ENCODE measurements at regions not wholly inside any gene's neighbourhood (a gene's known extent, or its start where the extent isn't known, plus 50 kb on each side); places are given as distances from the start of the nearest gene placed in this dataset.

GRCh38 chr15:47506329-47507100 lies 210.8 kb upstream of the SEMA6D start:
- no peak for DNase-seq (ENCODE audit: low spot score)

- DNase-seq (ENCODE audit: low spot score) = no peak
Measured at GRCh38 chr15:47507221-47507985, 209.9 kb upstream of the SEMA6D start.

DNA sequence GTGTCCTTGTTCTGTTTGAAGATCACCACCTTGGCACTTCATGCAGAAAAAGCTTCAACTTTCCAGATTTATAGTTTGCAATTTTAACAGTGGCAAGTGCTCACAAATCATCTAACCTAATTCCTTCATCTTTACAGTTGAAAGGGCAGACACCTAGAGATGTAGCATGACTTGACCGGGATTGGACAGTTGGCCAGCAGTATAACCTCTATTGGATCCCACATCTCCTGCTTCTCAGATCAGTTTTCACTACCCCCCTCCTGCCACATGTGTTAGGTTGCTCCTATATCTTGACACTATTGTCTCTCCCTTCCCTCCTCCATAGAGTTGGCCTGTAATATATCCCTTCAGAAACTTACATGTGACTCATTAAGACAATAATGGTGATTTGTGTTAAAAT lies 206.0 kb upstream of the SEMA6D start:
- DNase-seq (ENCODE audit: low spot score) = no peak

DNA sequence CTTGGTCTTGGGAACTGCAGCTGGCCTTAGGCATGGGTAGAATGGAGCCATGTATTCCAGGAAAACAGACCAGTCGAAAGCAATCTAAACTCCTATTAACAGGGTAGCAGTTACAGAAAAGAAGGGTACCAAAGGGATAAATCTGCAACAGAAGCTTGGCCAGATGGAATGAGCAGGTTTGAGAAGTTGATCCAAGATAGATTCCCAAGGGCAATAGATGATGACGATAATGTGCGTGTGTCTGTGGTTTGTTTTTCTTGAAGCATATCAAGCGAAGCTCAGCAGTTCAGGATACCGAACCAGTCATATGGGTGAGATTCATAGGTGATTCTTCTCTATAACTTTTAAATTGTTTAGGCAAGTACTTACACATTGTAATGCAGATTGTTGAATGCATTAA lies 203.8 kb upstream of the SEMA6D start:
- no peak for DNase-seq (ENCODE audit: low spot score)

DNA sequence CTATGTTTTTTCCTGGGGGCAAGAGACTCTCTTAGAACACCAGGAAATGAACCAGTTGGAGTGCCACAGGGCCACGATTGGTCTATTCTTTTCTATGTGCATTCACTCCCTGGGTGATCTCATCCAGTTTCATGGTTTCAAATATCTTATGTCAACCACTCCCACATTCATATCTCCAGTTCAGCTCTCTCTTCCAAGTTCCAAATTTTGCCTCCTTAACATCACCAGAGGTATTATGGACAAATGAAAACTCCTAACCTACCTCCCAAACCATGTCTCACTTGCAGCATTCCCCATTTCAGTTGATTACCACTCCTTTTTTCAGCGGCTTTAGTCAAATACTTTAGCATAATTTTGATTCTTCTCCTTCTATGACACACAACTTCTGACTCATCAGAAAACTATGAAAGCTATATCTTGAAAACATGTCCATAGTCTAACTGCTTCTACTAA lies 203.1 kb upstream of the SEMA6D start:
- DNase-seq (ENCODE audit: low spot score) = peak; percentile 15

DNA sequence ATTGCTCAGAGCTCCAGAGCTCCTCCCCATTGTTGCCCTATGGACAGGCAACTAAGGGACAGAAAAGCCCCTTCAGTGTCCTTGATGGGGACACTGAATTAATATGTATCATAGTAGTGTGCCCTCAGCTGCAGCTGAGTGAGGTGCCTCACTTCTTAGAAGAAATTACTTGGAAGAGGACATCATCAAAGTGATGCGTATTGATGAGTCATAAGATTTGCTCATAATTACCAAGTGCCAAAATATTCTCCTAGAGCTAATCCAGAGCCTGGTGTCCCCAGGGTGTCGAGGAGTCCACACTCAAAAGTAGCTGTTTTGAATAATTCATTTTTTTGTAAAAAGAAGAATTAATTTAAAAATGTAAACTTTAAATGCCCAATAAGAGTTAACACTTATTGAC lies 200.7 kb upstream of the SEMA6D start:
- no peak for DNase-seq (ENCODE audit: low spot score)

GRCh38 chr15:47516972-47517371 lies 200.3 kb upstream of the SEMA6D start:
- DNase-seq (ENCODE audit: low spot score) = no peak

- DNase-seq (ENCODE audit: low spot score) = no peak
Measured at GRCh38 chr15:47517737-47518136, 199.6 kb upstream of the SEMA6D start.

DNA sequence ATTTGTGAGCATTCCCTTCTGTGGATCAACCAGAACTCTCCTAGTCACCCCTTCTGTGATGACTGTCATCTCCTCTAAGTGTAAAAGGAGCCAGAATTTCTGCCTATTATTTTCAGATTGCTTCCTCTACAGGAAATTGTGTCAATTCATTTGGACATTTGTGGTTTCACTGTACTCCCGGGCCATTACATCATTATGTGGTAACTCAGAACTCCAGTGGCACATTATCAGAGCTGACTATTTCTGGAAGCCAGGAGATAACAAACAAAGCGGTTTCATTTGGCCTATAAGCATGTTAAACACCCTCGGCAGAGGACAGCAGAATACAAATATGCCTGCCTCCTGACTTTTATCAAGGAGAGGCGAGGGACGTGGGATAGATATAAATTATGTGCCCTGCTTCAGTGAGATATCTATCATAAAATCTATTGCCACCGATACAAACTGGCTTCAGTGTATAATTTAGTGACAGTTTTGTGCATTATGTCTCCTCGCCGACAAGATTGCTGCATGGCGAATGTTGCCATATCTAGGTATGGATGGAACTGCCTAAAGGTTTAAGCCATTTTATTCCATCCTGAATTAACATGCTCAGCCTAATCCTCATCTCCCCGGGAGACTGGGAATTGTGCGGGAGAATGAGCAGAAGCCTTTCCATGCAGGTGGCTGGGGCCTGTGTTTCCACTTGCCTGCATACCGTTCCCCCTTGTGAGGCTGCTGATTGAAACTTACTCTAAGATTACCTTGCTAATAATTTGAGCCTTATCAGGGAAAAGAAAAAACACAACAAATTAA lies 193.4 kb upstream of the SEMA6D start:
- DNase-seq (ENCODE audit: low spot score) = peak; percentile 34

GRCh38 chr15:47529241-47529640 lies 188.1 kb upstream of the SEMA6D start:
- DNase-seq (ENCODE audit: low spot score) = no peak

DNA sequence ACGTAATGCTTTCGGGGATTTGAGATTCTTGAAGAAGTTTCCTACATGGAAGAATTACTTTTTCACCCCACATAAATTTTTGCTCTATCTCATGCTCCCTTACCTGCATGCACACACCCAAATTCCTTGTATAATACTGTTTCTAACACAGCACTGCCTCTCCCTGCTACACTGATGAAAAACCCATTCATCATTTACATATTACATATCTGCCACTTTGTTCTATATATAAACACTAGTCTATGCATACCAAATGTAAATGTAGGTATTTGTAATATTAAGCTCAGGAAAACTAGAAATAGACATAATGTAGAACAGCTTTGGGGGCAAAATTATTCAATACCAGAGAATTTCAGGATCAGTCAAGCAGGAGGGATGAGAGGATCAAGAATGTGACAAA lies 182.6 kb upstream of the SEMA6D start:
- DNase-seq (ENCODE audit: low spot score) = no peak

GRCh38 chr15:47541562-47541961 lies 175.7 kb upstream of the SEMA6D start:
- DNase-seq (ENCODE audit: low spot score) = no peak

DNA sequence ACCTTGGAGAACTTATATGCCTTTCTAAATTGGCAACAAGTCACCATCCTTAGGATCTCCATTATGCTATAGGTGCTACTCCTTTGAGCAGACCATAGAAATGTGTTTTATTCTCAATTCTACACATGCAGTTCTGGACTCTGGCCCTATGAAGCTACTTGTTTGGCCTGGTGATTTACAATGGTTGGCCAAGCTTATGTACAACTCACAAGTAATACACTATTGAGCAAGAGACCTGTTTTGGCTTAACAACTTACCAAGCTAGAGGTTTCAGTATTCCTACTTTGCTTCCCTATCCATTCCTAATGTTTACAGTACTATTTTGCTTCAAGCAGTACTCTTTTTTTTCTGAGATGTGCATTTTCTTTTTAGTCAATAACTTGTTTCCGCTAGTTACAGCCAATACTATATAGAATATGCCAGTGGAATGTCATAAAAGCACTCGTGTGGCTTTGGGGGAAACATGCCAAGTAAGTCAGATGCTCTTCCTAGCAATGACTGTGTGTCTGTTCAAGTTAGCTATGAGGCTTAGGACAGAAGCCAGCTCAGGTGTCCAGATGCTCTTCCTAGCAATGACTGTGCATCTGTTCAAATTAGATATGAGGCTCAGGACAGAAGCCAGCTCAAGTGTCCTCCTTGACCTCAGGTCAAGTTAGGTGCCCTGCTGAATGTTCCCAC lies 174.9 kb upstream of the SEMA6D start:
- DNase-seq (ENCODE audit: low spot score) = no peak

DNA sequence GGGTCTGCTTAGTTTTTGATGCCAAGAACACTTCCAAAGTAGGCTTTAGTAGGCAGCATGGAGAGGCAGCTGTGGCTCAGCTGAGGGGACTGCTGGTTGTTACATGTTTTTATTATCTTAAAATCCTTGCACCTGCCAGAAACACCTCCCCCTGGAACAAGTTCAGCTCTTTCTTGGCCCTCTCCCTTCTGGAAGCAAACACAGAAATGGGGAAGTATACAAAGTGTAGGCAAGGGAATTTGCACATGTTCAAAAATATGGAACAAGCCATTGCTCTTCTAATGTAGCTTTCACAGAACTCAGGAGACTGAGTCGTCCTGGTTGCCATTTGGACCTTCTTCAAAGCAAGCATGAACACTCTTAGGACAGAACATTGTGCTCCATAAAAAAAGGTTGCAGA lies 169.1 kb upstream of the SEMA6D start:
- no peak for DNase-seq (ENCODE audit: low spot score)

GRCh38 chr15:47548986-47549385 lies 168.3 kb upstream of the SEMA6D start:
- DNase-seq (ENCODE audit: low spot score) = no peak

- no peak for DNase-seq (ENCODE audit: low spot score)
Measured at GRCh38 chr15:47551079-47551478, 166.2 kb upstream of the SEMA6D start.

- no peak for DNase-seq (ENCODE audit: low spot score)
Measured at GRCh38 chr15:47551546-47551945, 165.8 kb upstream of the SEMA6D start.

DNA sequence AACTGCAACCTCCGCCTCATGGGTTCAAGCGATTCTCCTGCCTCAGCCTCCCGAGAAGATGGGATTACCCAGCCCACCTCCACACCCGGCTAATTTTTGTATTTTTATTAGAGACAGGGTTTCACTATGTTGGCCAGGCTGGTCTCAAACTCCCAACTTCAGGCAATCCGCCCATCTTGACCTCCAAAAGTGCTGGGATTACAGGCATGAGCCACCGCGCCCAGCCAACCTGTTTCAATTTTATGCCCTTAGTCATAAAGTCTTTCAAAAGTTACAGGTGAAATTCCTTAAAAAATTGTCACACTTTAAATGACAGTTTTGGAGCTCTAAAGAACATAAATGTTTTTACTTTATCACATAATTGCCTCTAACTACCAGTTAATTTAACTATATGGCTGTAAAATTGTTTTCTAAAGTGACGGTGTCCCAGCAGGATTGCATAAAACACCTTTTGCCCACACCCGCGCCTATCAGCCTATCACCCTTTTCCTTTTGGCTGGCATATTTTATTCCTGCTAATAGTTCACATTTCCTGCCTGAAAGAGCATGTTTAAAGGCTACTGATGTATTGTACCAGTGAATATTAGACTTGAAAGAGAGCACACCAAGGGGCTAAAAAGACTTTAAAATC lies 164.2 kb upstream of the SEMA6D start:
- no peak for DNase-seq (ENCODE audit: low spot score)

DNA sequence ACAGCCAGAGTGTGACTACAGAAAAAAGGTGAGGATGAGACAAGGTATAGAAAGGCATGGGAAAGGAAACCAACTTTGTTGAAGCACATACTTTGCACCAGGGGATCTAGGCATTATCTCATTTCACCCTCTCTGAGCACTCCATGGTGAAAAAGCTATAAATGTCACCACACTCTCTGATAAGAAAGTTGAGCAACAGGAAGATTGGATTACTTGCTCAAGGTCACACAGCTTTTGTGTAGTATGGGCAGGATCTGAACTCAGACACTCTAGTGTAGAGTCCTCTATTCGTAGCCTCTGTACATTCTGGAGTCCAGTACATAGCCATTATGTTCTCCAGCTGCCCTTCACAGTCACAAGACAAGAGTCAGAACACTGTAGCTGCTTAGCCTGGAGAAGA lies 163.4 kb upstream of the SEMA6D start:
- DNase-seq (ENCODE audit: low spot score) = no peak

- no peak for DNase-seq (ENCODE audit: low spot score)
Measured at GRCh38 chr15:47561102-47561501, 156.2 kb upstream of the SEMA6D start.

GRCh38 chr15:47565949-47566348 lies 151.4 kb upstream of the SEMA6D start:
- no peak for DNase-seq (ENCODE audit: low spot score)

- DNase-seq (ENCODE audit: low spot score) = no peak
Measured at GRCh38 chr15:47566610-47567009, 150.7 kb upstream of the SEMA6D start.

Data from AG08396 (cell line).